ENCODE measurements at regions not wholly inside any gene's neighbourhood (a gene's known extent, or its start where the extent isn't known, plus 50 kb on each side); places are given as distances from the start of the nearest gene placed in this dataset.
"Not testable (repeated sequence)": the region's sequence is repeated elsewhere in the genome, so short reads cannot be mapped to it uniquely, and the experiment has no call there.

DNA sequence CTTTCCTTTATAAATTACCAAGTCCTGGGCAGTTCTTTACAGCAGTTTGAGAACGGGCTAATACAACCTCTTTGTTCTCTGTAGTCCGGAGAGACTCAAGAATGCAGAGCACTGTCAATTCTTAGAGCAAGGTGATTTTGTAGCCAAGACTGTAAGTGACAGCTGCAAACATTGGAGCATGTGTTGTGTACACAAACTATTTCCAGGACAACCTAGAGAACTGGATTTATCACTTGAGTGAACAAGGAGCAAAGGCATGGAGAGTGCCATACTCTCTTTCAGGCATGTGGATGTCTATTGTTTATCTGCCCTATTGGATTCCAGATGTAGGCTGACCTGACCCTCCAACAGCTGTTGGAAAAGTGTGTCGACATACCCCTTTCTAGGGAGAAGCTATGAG, 153.9 kb downstream of the SPANXN3 start:
- ChIA-PET CTCF (no interaction called here), POLR2A (no interaction called here)
- TF ChIP-seq, protein P1, sequence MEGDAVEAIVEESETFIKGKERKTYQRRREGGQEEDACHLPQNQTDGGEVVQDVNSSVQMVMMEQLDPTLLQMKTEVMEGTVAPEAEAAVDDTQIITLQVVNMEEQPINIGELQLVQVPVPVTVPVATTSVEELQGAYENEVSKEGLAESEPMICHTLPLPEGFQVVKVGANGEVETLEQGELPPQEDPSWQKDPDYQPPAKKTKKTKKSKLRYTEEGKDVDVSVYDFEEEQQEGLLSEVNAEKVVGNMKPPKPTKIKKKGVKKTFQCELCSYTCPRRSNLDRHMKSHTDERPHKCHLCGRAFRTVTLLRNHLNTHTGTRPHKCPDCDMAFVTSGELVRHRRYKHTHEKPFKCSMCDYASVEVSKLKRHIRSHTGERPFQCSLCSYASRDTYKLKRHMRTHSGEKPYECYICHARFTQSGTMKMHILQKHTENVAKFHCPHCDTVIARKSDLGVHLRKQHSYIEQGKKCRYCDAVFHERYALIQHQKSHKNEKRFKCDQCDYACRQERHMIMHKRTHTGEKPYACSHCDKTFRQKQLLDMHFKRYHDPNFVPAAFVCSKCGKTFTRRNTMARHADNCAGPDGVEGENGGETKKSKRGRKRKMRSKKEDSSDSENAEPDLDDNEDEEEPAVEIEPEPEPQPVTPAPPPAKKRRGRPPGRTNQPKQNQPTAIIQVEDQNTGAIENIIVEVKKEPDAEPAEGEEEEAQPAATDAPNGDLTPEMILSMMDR (IDR thresholded peaks at IDR 0.05; ENCODE audit: control extremely low read depth, extremely low read depth, low read depth, missing control alignments): no peak
- DNase-seq (ENCODE audit: extremely low spot score): no peak

DNA sequence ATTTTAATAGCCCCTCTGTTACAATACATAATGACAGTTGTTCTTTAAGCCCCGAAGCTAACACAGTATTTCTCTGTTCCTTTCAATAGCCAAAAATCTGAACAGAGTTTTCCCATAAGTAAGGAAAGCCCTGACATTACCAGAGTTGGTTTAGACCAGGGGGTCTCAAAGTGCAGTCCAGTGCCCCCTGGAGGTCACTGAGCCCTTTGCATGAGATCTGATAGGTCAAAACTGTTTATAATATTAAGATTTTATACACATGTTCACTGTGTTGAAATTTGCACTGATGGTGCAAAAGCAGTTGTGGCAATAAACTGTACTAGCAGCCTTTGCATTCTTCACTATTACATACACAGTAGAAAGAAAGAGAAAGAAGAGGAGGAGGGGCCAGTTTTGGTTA, 177.1 kb downstream of the SPANXN3 start:
- ChIA-PET CTCF (no interaction called here), POLR2A (no interaction called here)
- DNase-seq (ENCODE audit: extremely low spot score): no peak
- TF ChIP-seq, protein P1 (IDR thresholded peaks at IDR 0.05; ENCODE audit: control extremely low read depth, extremely low read depth, low read depth, missing control alignments): no peak

DNA sequence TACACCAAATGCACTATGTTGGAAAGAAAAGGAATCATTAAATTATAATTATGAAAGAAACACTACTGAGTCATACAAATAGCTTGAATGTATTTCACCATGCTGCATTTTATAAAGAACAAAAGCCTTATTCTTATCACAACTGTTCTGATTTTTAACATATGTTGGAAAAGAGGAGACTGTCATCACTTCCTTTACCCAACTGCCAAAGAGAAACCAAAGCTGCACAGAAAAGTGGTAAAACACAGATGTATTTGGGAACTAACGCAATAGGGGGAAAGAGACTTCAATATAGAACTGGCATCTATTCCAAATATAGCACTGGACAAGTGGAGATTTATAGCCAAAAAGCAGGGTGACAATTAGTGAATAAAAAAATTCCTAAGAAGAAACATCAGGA, 181.0 kb downstream of the SPANXN3 start:
- TF ChIP-seq, protein P1 (IDR thresholded peaks at IDR 0.05; ENCODE audit: control extremely low read depth, extremely low read depth, low read depth, missing control alignments): no peak
- POLR2A ChIA-PET: no interaction called here
- no peak for DNase-seq (ENCODE audit: extremely low spot score)
- CTCF ChIA-PET: no interaction called here

DNA sequence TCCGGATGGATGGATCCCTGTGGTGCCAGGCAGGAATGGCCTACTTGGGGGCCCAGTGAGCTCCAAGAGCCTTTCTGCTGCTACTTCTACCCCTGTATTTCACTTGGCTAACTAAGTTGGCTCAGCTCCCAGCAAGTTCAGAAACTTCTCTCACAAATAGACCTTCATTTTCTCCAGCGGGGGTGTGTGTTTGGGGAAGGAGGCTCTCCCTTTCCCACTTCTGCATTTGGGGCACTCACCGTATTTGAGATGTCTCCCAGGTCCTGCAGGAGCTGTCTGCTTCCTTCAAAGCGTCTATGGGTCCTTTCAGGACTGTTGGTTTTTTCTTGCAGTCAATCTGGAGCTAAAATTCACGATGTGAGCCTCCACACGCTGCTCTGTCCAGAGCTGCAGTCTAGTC, 197.7 kb downstream of the SPANXN3 start:
- DNase-seq (ENCODE audit: extremely low spot score): no peak
- CTCF ChIA-PET: no interaction called here
- POLR2A ChIA-PET: no interaction called here
- TF ChIP-seq, protein P1 (IDR thresholded peaks at IDR 0.05; ENCODE audit: control extremely low read depth, extremely low read depth, low read depth, missing control alignments): no peak

DNA sequence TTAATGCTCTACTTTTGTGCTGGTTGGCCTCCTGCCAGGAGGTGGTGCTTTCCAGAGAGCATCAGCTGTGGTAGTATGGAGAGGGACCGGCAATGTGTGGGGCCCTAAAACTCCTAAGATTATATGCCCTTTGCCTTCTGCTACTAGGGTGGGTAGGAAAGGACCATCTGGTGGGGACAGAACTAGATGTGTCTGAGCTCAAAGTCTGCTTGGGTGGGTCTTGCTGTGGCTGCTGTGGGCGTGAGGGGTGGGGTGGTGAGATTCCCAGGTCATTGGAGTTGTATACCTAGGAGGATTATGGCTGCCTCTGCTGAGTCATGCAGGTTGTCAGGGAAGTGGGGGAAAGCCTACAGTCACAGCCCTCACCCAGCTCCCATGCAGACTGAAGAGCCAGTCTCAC, 198.4 kb downstream of the SPANXN3 start:
- CTCF ChIA-PET, POLR2A ChIA-PET: not testable (repeated sequence)

DNA sequence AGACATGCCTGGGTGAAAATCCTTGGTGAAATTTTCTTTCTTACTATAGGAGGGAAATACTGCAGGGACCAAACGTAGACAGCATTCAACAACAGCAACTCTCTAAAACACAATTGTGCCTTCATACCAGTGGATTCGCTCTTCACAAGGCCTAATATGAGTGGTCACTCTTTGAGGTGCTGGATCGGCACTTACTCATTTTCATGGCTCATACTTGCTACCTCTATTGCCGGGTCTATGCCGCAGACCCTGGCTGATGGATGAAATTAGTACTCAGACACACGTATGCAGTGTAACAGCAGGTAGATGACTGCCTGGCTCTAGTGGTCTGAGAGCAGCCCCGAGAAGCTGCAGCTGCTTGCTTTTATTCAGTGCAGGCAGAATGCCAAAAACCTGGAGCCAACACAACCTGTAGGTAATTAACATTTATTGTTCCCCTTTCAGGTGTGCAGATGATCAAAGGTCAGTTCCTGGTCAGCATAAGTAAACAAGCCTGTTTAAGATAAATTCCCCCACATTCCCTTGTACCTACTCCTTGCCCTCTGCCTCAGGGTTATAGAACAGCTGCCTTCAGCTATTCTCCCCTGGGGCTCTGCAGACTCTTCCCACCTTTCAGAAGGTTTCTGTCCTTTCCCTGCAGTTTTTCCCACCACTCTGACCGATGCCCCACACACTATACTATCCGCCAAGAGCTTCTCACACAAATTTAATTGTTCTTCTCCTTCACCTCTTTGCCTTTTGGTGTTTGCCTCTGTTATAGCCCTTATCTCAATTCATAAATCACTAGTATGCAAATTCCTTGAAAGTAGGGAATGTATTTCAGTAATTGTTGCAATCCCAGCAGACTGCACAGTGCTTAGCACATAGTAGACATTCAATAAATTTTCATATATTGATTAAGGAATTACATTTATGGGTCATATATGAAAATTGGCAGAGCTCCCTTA, 210.0 kb downstream of the SPANXN3 start:
- no peak for DNase-seq (ENCODE audit: extremely low spot score)
- TF ChIP-seq, protein P1 (IDR thresholded peaks at IDR 0.05; ENCODE audit: control extremely low read depth, extremely low read depth, low read depth, missing control alignments): no peak
- ChIA-PET POLR2A (no interaction called here), CTCF (no interaction called here)

More for the DNA sequence above, 198.4 kb downstream of the SPANXN3 start:
- not testable (repeated sequence) for DNase-seq (ENCODE audit: extremely low spot score)

DNA sequence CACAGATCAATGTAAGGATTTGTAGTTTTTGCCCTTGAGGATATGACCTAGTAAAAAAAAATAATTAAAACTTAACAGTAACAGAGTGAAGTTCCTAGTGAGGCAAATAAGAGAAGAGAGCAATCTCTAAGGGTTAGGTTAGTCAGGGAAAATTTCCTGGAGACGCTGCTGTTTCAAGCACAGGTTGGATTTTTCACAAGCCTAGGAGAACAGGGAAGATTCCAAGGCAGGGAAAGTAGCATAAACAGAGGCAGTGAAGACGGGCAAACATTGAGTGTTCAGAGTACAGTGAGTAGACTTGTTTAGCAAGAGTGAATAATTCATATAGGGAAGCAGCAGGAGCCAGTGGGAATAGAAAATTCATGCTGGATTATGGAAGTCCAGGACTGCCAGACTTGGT, 212.8 kb downstream of the SPANXN3 start:
- CTCF ChIA-PET: no interaction called here

More for the DNA sequence above, 212.8 kb downstream of the SPANXN3 start:
- no peak for DNase-seq (ENCODE audit: extremely low spot score)
- TF ChIP-seq, protein P1 (IDR thresholded peaks at IDR 0.05; ENCODE audit: control extremely low read depth, extremely low read depth, low read depth, missing control alignments): no peak
- POLR2A ChIA-PET: no interaction called here
